ENCODE measurements at regions not wholly inside any gene's neighbourhood (a gene's known extent, or its start where the extent isn't known, plus 50 kb on each side); places are given as distances from the start of the nearest gene placed in this dataset.

DNA sequence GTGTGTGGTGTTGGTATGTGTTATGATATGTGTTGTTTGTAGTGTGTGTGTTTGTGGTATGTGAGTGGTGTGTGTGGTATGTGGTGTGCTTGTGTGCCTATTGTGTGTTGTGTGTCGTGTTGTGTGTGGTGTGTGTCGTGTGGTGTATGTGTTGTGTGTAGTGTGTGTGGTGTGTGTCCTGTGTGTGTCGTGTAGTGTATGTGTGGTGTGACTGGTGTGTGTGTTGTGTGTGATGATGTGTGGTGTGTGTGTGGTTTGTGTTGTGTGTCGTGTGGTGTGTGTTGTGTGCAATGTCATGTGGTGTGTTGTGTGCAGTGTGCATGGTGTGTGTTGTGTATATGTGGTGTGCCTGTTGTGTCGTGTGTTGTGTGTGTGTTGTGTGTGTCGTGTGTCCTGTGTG is 144.6 kb downstream of the DNAJB6 start:
- H3K36me3 ChIP-seq (ENCODE audit: control insufficient read depth in 2 of 4, insufficient read depth in 4 of 4, low read length in 3 of 4), result no peaks in the 10 kb centered on the region; a peak in 1 of 8 replicates
- H2AFZ ChIP-seq (ENCODE audit: low read length), result no peak overlapping the region
- H3K14ac ChIP-seq (ENCODE audit: insufficient read length), result no peak overlapping the region
- POLR2A ChIA-PET (ENCODE audit: partially characterized antibody), result no interaction called here
- peaks cover 0 to 3% (median 0%) of the 10 kb centered on the region in 4 experiments; a peak in 1 of 7 replicates for H3K27me3 ChIP-seq (replicated peaks in 1 of 4; ENCODE audit: control insufficient read depth in 3 of 4, extremely low read depth in 1 of 4, insufficient read depth in 3 of 4, low read length in 3 of 4)
- H2AK5ac ChIP-seq (ENCODE audit: low read depth, low read length), result no peak overlapping the region; the same call in 1 of the 2 replicates
- H4K8ac ChIP-seq (ENCODE audit: extremely low read depth, insufficient read depth, low read length), result no peak overlapping the region
- no peaks in the 10 kb centered on the region for H3K79me1 ChIP-seq (ENCODE audit: low read depth, low read length)
- H3K27ac ChIP-seq (ENCODE audit: low read depth, low read length), result no peak overlapping the region
- no peak overlapping the region for H3K4me2 ChIP-seq (ENCODE audit: insufficient read depth in 1 of 2, low read depth in 2 of 2, low read length in 2 of 2)
- CTCF ChIA-PET (ENCODE audit: partially characterized antibody), result no interaction called here
- TF ChIP-seq KDM5A (IDR thresholded peaks at IDR 0.05; ENCODE audit: low read length) (no peak), CBX8 (IDR thresholded peaks at IDR 0.05; ENCODE audit: borderline replicate concordance, low read depth, low read length) (no peak), KDM1A (IDR thresholded peaks at IDR 0.05; ENCODE audit: borderline replicate concordance, low read length) (no peak), RNF2 (IDR thresholded peaks at IDR 0.05; ENCODE audit: borderline replicate concordance, low read depth, low read length, missing control alignments, poor library complexity, severe bottlenecking) (no peak), ZNF274 (IDR thresholded peaks at IDR 0.05; ENCODE audit: borderline replicate concordance, extremely low read depth, low read length) (no peak)
- H4K91ac ChIP-seq (replicated peaks; ENCODE audit: insufficient read length, low read length), result no peak overlapping the region
- no peaks in the 10 kb centered on the region for H3K4me1 ChIP-seq (replicated peaks in 1 of 4; ENCODE audit: control insufficient read depth in 3 of 4, insufficient read depth in 4 of 4, low read length in 3 of 4)
- no peaks in the 10 kb centered on the region for H3K79me2 ChIP-seq (ENCODE audit: control insufficient read depth in 1 of 2, insufficient read depth in 2 of 2, low read length in 2 of 2)
- 90% methylated on average over 6 of the region's 6 CpGs; no CpG with 5 or more reads in 1 of the 2 experiments for WGBS, 2 experiments (ENCODE audit: extremely low coverage in 1 of 2, insufficient coverage in 1 of 2, insufficient read length in 1 of 2, insufficient replicate concordance in 2 of 2, low coverage in 1 of 2, low lambda C conversion rate in 2 of 2, missing lambda C conversion rate in 1 of 2)
- peaks cover 18% of the 10 kb centered on the region; the same call in 1 of the 2 replicates for H3K23me2 ChIP-seq (ENCODE audit: low read depth, low read length)
- peak overlapping the region; percentile 99 for H3K56ac ChIP-seq (replicated peaks; ENCODE audit: insufficient read length, low read depth, low read length)
- no peak overlapping the region for H2BK5ac ChIP-seq (ENCODE audit: low read depth, low read length)
- H3K4me3 ChIP-seq (ENCODE audit: extremely low read depth in 1 of 4, insufficient read depth in 2 of 4, low read depth in 3 of 4, low read length in 4 of 4), result no peak overlapping the region
- H3K9me3 ChIP-seq (ENCODE audit: insufficient read depth in 2 of 2, low read depth in 1 of 2, low read length in 1 of 2), result peaks cover 0 to 6% of the 10 kb centered on the region in 2 experiments; a peak in 2 of 4 replicates
- H3K23ac ChIP-seq (ENCODE audit: insufficient read length), result no peak overlapping the region
- no peak overlapping the region for H3K18ac ChIP-seq (ENCODE audit: extremely low read depth, low read length)
- no peak overlapping the region for H2BK20ac ChIP-seq (ENCODE audit: low read length)
- peaks cover 0 to 9% of the 10 kb centered on the region in 2 experiments for H4K20me1 ChIP-seq (replicated peaks in 1 of 2; ENCODE audit: control insufficient read depth in 1 of 2, insufficient read depth in 2 of 2, low read length in 2 of 2)
- no peak overlapping the region for H2BK12ac ChIP-seq (ENCODE audit: low read depth, low read length)
- DNase-seq (ENCODE audit: low read depth in 1 of 2, low spot score in 2 of 2) (no peak), FAIRE-seq (no peak)
- no peak overlapping the region for H4K5ac ChIP-seq (ENCODE audit: insufficient read length, low read depth, low read length)
- H2BK15ac ChIP-seq (ENCODE audit: low read length), result no peak overlapping the region
- H3K4ac ChIP-seq (replicated peaks; ENCODE audit: insufficient read length, low read depth, low read length), result no peak overlapping the region
- no peak overlapping the region for H2BK120ac ChIP-seq (replicated peaks; ENCODE audit: low read depth, low read length)
- H3K9ac ChIP-seq (replicated peaks in 1 of 4; ENCODE audit: extremely low read depth in 1 of 4, low read depth in 3 of 4, low read length in 3 of 4), result no peak overlapping the region; a peak in 1 of 7 replicates
